WTC11 (cell line): ENCODE measurements at regions not wholly inside any gene's neighbourhood (a gene's known extent, or its start where the extent isn't known, plus 50 kb on each side); places are given as distances from the start of the nearest gene placed in this dataset.

Source experiments
- ATAC-seq: fragments of 200-7000 bp; cut with Tn5 transposase; 2 replicates; pipeline ENCODE4 v1.10.0; 2021; ENCODE audit warnings: mild to moderate bottlenecking, moderate library complexity
- CTCF ChIA-PET: fragments of 300-600 bp; sonication (Branson Sonifier 250); formaldehyde crosslinking; loops from one replicate; lab custom pipeline; 2021; ENCODE audit warnings: antibody characterized with exemption; lab: Charles Lee
- POLR2A ChIA-PET: fragments of 350-600 bp; sonication (Branson Sonifier 250); formaldehyde crosslinking; loops from one replicate; lab custom pipeline; 2021; ENCODE audit warnings: antibody characterized with exemption; lab: Charles Lee
- DNase-seq: peaks from one replicate; pipeline ENCODE4 v3.0.0; 2021; ENCODE audit warnings: low spot score
- H3K27ac Mint-ChIP-seq: 2 replicates; pipeline ENCODE4 v1.8.0; 2021; ENCODE audit warnings: mixed read lengths
- H3K27me3 Mint-ChIP-seq: 2 replicates; pipeline ENCODE4 v1.8.0; 2021; ENCODE audit warnings: low read depth, mild to moderate bottlenecking, moderate library complexity, mixed read lengths
- H3K36me3 Mint-ChIP-seq: 2 replicates; pipeline ENCODE4 v1.8.0; 2021; ENCODE audit warnings: mixed read lengths
- H3K4me1 Mint-ChIP-seq: 2 replicates; pipeline ENCODE4 v1.8.0; 2022; ENCODE audit warnings: mixed read lengths
- H3K4me3 Mint-ChIP-seq: 2 replicates; pipeline ENCODE4 v1.8.0; 2021; ENCODE audit warnings: mild to moderate bottlenecking, moderate library complexity, mixed read lengths
- H3K9me3 Mint-ChIP-seq: 2 replicates; pipeline ENCODE4 v1.8.0; 2021; ENCODE audit warnings: mixed read lengths
- CREB1 ChIP-seq: sonication (generic); formaldehyde crosslinking; IDR thresholded peaks from 2 replicates; pipeline ENCODE4 v1.8.0; 2023; ENCODE audit warnings: mild to moderate bottlenecking, missing genetic modification reagents
- FOXP1 ChIP-seq: sonication (generic); formaldehyde crosslinking; IDR thresholded peaks from 2 replicates; pipeline ENCODE4 v1.8.0; 2022; ENCODE audit warnings: missing genetic modification reagents, mild to moderate bottlenecking, moderate library complexity, borderline replicate concordance
- JUN ChIP-seq: sonication (generic); formaldehyde crosslinking; IDR thresholded peaks from 2 replicates; pipeline ENCODE4 v1.8.0; 2023; ENCODE audit warnings: mild to moderate bottlenecking, missing genetic modification reagents
- MYBL2 ChIP-seq: sonication (generic); formaldehyde crosslinking; IDR thresholded peaks from 2 replicates; pipeline ENCODE4 v1.8.1; 2023; ENCODE audit warnings: mild to moderate bottlenecking, moderate library complexity, missing genetic modification reagents
- NFYB ChIP-seq: sonication (generic); formaldehyde crosslinking; conservative IDR thresholded peaks from 2 replicates; pipeline ENCODE4 v1.8.0; 2022; ENCODE audit warnings: low read depth, missing genetic modification reagents
- NR3C1 ChIP-seq: sonication (generic); formaldehyde crosslinking; conservative IDR thresholded peaks from 2 replicates; pipeline ENCODE4 v1.8.1; 2023; ENCODE audit warnings: low read depth, mild to moderate bottlenecking, missing genetic modification reagents
- SOX15 ChIP-seq: fragments of 250-450 bp; sonication (Bioruptor Pico); IDR thresholded peaks from 2 replicates; pipeline ENCODE4 v1.9.0; 2021; ENCODE audit warnings: mild to moderate bottlenecking
- TEAD4 ChIP-seq: sonication (generic); formaldehyde crosslinking; IDR thresholded peaks from 2 replicates; pipeline ENCODE4 v1.8.0; 2022; ENCODE audit warnings: mild to moderate bottlenecking, missing genetic modification reagents
- ZNF416 ChIP-seq: fragments of 250-450 bp; sonication (Bioruptor Pico); IDR thresholded peaks from 2 replicates; pipeline ENCODE4 v1.9.0; 2021; ENCODE audit warnings: mild to moderate bottlenecking, inconsistent platforms
- ZNF671 ChIP-seq: fragments of 250-450 bp; sonication (Bioruptor Pico); IDR thresholded peaks from 2 replicates; pipeline ENCODE4 v1.8.0; 2021; ENCODE audit warnings: mild to moderate bottlenecking
- TF ChIP-seq, protein P1 (sequence below): sonication (generic); formaldehyde crosslinking; IDR thresholded peaks from 2 replicates; pipeline ENCODE4 v1.8.1; 2023; ENCODE audit warnings: mild to moderate bottlenecking, missing genetic modification reagents, borderline replicate concordance
- TF ChIP-seq, protein P2 (sequence below): fragments of 250-450 bp; sonication (Bioruptor Pico); conservative IDR thresholded peaks from 2 replicates; pipeline ENCODE4 v1.9.0; 2021; ENCODE audit warnings: mild to moderate bottlenecking
- TF ChIP-seq, protein P3 (sequence below): sonication (generic); formaldehyde crosslinking; IDR thresholded peaks from 2 replicates; pipeline ENCODE4 v1.8.1; 2022; ENCODE audit warnings: missing genetic modification reagents, borderline replicate concordance
- TF ChIP-seq, protein P4 (sequence below): sonication (generic); formaldehyde crosslinking; IDR thresholded peaks from 2 replicates; pipeline ENCODE4 v1.8.0; 2023; ENCODE audit warnings: missing genetic modification reagents
- TF ChIP-seq, protein P5 (sequence below): sonication (generic); formaldehyde crosslinking; IDR thresholded peaks from 2 replicates; pipeline ENCODE4 v1.8.0; 2023; ENCODE audit warnings: mild to moderate bottlenecking, missing genetic modification reagents

DNA sequence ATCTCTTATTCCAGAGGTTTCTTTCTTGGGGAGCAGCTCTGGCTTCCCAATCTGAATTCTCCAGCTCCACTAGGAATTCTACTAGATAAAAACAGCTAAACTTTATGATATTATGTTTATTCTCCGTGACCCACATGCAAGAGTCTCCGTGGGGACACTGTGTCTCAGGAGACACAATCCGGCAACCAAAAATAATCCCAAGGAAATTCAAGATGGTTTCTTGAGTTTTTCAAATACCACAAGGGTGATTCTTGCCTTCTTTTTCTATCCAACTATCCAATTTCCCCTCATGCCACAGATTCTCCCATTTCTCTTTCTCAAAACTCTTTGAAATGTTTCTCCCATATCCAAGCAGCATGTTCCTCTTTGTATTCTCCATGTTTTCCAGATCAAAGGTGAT, 103.1 kb downstream of the FAS start (continued):
- TF ChIP-seq, protein P1, sequence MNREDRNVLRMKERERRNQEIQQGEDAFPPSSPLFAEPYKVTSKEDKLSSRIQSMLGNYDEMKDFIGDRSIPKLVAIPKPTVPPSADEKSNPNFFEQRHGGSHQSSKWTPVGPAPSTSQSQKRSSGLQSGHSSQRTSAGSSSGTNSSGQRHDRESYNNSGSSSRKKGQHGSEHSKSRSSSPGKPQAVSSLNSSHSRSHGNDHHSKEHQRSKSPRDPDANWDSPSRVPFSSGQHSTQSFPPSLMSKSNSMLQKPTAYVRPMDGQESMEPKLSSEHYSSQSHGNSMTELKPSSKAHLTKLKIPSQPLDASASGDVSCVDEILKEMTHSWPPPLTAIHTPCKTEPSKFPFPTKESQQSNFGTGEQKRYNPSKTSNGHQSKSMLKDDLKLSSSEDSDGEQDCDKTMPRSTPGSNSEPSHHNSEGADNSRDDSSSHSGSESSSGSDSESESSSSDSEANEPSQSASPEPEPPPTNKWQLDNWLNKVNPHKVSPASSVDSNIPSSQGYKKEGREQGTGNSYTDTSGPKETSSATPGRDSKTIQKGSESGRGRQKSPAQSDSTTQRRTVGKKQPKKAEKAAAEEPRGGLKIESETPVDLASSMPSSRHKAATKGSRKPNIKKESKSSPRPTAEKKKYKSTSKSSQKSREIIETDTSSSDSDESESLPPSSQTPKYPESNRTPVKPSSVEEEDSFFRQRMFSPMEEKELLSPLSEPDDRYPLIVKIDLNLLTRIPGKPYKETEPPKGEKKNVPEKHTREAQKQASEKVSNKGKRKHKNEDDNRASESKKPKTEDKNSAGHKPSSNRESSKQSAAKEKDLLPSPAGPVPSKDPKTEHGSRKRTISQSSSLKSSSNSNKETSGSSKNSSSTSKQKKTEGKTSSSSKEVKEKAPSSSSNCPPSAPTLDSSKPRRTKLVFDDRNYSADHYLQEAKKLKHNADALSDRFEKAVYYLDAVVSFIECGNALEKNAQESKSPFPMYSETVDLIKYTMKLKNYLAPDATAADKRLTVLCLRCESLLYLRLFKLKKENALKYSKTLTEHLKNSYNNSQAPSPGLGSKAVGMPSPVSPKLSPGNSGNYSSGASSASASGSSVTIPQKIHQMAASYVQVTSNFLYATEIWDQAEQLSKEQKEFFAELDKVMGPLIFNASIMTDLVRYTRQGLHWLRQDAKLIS = no peak
- TF ChIP-seq, protein P2, sequence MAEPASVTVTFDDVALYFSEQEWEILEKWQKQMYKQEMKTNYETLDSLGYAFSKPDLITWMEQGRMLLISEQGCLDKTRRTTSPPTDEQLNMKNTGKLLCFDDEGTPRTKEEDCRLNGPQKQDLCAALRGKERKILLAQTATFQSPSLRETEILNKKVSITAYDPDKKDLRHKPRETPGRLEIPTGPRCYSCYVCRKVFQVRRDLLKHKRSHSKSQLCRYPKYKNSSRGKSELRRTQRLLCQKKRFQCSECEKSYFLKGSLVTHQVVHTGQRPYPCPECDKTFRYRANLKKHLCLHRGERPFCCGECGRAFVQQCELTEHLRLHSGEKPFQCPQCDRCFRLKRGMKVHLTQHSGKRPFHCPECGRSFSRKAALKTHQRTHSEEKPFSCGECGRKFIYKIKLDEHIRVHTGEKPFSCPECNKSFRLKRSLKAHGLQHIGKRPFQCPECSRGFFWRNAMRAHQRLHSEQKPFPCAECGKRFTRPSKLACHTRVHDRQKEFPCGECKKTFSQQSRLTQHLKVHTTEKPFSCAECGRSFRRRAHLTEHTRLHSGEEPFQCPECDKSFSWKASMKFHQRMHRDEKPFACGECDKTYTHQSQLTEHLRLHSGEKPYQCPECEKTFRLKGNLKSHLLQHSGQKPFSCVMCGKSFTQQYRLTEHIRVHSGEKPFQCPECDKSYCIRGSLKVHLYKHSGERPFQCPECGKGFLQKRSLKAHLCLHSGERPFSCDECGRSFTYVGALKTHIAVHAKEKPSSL = no peak
- TF ChIP-seq TEAD4 (CRISPR knock-in tag) (no peak), FOXP1 (CRISPR knock-in tag) (no peak), NR3C1 (no peak), NFYB (CRISPR knock-in tag) (no peak)

DNA sequence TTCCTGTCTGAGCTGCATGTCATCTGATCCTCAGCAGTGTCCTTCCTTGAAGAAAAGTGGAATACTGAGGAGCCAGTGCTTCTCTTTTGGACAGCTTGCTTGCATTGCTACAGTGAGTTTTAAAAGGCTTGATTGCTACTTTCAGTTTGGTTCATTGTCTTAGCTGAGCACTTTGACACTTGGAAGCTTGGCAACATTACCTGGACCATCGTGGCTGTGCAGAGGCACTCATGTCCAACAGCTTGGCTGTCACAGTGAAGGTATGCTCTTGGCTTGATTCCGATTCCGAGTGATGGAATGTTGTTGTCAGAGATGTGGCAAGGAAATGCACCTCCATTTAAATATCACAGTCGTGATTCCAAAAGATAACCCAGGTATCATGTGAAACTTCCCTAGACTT, 102.4 kb downstream of the FAS start:
- no peak overlapping the region for H3K4me3 Mint-ChIP-seq
- DNase-seq (no peak), ATAC-seq (no peak)
- H3K4me1 Mint-ChIP-seq = 0 out of 2 replicates have a peak, but pooled peaks cover 6% of the 10 kb centered on the region
- TF ChIP-seq ZNF416 (no peak), SOX15 (CRISPR knock-in tag) (no peak), MYBL2 (CRISPR knock-in tag) (no peak), ZNF671 (CRISPR knock-in tag) (no peak), CREB1 (no peak), JUN (CRISPR knock-in tag) (no peak)
- TF ChIP-seq, protein P3, sequence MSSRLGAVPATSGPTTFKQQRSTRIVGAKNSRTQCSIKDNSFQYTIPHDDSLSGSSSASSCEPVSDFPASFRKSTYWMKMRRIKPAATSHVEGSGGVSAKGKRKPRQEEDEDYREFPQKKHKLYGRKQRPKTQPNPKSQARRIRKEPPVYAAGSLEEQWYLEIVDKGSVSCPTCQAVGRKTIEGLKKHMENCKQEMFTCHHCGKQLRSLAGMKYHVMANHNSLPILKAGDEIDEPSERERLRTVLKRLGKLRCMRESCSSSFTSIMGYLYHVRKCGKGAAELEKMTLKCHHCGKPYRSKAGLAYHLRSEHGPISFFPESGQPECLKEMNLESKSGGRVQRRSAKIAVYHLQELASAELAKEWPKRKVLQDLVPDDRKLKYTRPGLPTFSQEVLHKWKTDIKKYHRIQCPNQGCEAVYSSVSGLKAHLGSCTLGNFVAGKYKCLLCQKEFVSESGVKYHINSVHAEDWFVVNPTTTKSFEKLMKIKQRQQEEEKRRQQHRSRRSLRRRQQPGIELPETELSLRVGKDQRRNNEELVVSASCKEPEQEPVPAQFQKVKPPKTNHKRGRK (CRISPR knock-in tag) = no peak
- TF ChIP-seq, protein P4, sequence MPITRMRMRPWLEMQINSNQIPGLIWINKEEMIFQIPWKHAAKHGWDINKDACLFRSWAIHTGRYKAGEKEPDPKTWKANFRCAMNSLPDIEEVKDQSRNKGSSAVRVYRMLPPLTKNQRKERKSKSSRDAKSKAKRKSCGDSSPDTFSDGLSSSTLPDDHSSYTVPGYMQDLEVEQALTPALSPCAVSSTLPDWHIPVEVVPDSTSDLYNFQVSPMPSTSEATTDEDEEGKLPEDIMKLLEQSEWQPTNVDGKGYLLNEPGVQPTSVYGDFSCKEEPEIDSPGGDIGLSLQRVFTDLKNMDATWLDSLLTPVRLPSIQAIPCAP (CRISPR knock-in tag) = no peak
- TF ChIP-seq, protein P5, sequence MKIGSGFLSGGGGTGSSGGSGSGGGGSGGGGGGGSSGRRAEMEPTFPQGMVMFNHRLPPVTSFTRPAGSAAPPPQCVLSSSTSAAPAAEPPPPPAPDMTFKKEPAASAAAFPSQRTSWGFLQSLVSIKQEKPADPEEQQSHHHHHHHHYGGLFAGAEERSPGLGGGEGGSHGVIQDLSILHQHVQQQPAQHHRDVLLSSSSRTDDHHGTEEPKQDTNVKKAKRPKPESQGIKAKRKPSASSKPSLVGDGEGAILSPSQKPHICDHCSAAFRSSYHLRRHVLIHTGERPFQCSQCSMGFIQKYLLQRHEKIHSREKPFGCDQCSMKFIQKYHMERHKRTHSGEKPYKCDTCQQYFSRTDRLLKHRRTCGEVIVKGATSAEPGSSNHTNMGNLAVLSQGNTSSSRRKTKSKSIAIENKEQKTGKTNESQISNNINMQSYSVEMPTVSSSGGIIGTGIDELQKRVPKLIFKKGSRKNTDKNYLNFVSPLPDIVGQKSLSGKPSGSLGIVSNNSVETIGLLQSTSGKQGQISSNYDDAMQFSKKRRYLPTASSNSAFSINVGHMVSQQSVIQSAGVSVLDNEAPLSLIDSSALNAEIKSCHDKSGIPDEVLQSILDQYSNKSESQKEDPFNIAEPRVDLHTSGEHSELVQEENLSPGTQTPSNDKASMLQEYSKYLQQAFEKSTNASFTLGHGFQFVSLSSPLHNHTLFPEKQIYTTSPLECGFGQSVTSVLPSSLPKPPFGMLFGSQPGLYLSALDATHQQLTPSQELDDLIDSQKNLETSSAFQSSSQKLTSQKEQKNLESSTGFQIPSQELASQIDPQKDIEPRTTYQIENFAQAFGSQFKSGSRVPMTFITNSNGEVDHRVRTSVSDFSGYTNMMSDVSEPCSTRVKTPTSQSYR = no peak
- no peaks in the 10 kb centered on the region for H3K27me3 Mint-ChIP-seq
- H3K9me3 Mint-ChIP-seq = no peaks in the 10 kb centered on the region
- ChIA-PET CTCF (no interaction called here), POLR2A (no interaction called here)
- H3K27ac Mint-ChIP-seq = no peak overlapping the region
- no peaks in the 10 kb centered on the region for H3K36me3 Mint-ChIP-seq
